Ovary (tissue), 3 donors: ENCODE measurements at regions not wholly inside any gene's neighbourhood (a gene's known extent, or its start where the extent isn't known, plus 50 kb on each side); places are given as distances from the start of the nearest gene placed in this dataset.

Experiments used
- POLR2A ChIP-seq: fragments of 450-650 bp; IDR thresholded peaks from one replicate; pipeline ENCODE4 v1.6.1; 2017; ENCODE audit warnings: antibody characterized with exemption, mild to moderate bottlenecking, moderate library complexity
- TF ChIP-seq, protein P1 (sequence below), 3 donors: fragments of 450-650 bp in 2 of 3; fragments of 200-600 bp in 1 of 3; IDR thresholded peaks; one replicate each; pipeline versions ENCODE4 v1.5.1 to v1.8.0; 2016 to 2022; ENCODE audit warnings: antibody characterized with exemption in 3 of 3, mild to moderate bottlenecking in 1 of 3
- donor health status: DM: no; HTN: no; CAD: no.

DNA sequence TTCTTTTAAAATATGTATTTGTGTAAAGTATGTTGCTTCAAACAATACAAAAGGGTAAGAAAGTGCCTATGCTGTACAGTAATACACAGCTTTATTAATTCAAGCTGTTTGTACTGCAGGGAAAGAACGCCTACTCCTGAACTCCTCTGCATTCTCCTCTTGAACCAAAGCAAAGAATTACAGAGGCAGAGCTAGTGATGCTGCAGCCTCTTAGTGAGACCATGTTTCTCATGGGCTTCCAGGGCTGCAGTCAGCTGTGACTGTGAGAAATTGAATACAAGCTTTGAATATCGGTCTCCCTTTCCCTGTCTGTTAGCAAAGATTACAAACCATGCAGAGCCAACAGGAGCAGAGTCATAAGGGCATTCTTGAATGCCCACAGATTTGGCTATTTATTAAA lies 248.5 kb downstream of the SLITRK1 start:
- TF ChIP-seq, protein P1, sequence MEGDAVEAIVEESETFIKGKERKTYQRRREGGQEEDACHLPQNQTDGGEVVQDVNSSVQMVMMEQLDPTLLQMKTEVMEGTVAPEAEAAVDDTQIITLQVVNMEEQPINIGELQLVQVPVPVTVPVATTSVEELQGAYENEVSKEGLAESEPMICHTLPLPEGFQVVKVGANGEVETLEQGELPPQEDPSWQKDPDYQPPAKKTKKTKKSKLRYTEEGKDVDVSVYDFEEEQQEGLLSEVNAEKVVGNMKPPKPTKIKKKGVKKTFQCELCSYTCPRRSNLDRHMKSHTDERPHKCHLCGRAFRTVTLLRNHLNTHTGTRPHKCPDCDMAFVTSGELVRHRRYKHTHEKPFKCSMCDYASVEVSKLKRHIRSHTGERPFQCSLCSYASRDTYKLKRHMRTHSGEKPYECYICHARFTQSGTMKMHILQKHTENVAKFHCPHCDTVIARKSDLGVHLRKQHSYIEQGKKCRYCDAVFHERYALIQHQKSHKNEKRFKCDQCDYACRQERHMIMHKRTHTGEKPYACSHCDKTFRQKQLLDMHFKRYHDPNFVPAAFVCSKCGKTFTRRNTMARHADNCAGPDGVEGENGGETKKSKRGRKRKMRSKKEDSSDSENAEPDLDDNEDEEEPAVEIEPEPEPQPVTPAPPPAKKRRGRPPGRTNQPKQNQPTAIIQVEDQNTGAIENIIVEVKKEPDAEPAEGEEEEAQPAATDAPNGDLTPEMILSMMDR (IDR thresholded peaks at IDR 0.05), result no peak
- no peak for TF ChIP-seq POLR2A
